Skin epidermis (tissue), 12 donors: ENCODE measurements at regions not wholly inside any gene's neighbourhood (a gene's known extent, or its start where the extent isn't known, plus 50 kb on each side); places are given as distances from the start of the nearest gene placed in this dataset.

Experiments
- H3K27ac ChIP-seq, 21 experiments: fragments of 200-600 bp; sonication (generic) in 11 of 21; one replicate each; pipeline ENCODE4 v1.5.0; 2020; ENCODE audit warnings: mild to moderate bottlenecking in 3 of 21, inconsistent platforms in 2 of 21, moderate library complexity in 2 of 21
- H3K4me3 ChIP-seq, 7 experiments: fragments of 200-600 bp; sonication (generic) in 2 of 7; one replicate each; pipeline ENCODE4 v1.5.0; 2020; ENCODE audit warnings: inconsistent platforms in 2 of 7, mild to moderate bottlenecking in 2 of 7, moderate library complexity in 1 of 7

GRCh38 chr6:56350628-56351260 is 103.4 kb upstream of the COL21A1 start:
- no peak overlapping the region for H3K27ac ChIP-seq
- no peak overlapping the region for H3K4me3 ChIP-seq

DNA sequence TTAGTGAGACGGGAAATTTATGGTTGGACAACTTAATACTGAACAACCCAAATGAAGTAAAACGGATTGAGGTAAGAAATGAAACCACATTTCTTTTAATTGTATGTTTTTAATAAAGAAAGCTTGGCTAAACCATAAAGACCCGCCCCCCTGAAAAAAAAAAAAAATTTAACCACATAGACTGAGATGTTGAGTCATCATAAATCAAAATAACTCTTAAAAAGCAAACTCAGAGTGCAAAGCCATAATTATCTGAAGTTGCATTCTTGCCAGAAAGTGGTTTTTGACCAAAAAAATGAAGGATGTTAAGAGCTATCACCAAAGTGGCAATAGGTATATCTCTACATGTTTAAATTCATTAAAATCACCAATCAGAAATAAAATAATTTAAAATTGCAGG is 101.8 kb upstream of the COL21A1 start:
- no peak overlapping the region for H3K27ac ChIP-seq

DNA sequence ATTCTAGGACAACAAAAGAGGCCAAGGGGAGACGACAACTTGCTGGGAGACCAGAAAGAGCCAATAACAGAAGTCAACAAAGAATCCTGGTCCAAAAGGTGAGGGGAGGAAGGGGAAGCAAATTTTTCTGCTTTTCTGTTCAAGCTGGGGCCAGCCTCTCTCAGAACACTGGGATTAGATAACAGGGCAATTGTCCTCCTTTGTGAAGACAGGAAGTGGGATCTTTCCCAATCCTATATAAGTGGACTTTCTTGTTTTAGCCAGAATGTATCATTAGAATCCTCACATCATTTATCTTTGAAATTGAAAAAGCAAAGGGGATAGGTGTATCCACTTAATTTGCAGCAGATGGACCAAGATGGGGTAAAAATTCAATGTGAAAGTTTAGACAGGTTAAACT is 101.2 kb upstream of the COL21A1 start:
- Histone ChIP-seq H3K4me3 (no peak overlapping the region), H3K27ac (no peak overlapping the region)

More for the DNA sequence above, 101.8 kb upstream of the COL21A1 start:
- H3K4me3 ChIP-seq: no peak overlapping the region

DNA sequence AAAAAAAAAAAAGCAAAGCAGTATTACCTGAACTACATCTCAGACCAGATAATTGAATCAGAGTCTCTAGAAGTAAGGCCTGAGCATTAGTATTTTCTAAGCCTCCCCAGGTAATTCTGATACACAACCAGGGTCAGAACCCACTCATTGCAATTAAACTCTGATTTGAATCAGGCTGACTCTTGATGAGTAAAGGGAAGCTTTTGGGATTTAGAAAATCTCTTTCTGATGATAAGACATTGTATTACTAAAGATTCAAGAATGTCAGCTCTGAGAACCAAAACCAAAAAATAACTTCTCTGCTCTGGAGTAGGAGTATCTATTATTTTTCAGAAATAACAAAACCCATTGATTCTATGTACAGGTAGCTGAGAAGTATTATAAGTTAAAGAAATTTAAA is 100.1 kb upstream of the COL21A1 start:
- Histone ChIP-seq H3K27ac (no peak overlapping the region), H3K4me3 (no peak overlapping the region)

DNA sequence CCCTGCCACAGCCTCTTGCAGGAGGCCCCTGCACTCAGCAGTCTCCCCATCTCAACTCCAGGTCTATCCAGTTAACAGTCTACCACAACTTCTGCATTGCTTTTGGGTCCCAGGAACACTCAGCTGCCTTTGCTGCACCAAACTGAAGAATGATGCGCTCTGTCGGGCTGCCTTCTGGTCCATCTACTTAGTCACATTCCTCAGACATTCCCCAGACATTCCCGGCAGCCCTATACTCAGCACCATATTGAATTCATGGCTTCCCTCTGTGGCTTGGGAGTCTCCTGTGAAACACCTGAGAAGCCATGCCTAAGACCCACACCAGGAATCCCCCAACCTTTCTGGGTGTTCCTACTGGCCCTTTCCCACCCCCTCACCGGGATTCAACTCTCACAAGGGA is 99.6 kb upstream of the COL21A1 start:
- no peak overlapping the region for H3K27ac ChIP-seq
- no peak overlapping the region for H3K4me3 ChIP-seq

DNA sequence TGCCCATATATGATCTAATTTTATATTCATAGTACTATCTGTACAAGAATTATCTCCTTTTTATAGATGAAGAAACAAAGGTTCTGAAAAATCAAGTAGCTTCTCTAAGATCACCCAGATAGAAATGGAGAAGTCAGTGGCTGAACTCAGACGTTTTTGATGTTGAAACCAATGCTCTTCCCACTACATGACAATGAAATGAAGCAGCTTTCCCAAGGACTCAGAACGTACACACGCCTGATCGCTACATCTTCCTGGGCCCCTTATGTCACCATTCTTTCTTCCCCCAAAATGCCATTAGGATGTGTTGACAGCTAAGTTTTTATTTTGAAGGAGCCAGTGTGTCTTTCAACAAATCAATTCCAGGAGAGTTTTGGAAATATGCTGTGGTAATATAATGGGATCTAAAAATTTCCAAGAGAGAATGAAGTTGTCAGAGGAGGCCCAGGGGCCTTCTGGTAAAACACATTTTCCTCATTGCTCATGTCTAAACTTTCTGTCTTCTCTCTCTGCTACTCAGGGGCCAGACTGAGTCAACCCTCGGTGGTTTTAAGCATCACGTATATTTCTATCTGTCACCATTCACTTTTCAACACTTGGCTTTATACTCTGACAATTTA is 98.1 kb upstream of the COL21A1 start:
- no peak overlapping the region for H3K27ac ChIP-seq
- no peak overlapping the region for H3K4me3 ChIP-seq

- no peak overlapping the region for H3K4me3 ChIP-seq
Observed at GRCh38 chr6:56343295-56343694, 95.9 kb upstream of the COL21A1 start.

DNA sequence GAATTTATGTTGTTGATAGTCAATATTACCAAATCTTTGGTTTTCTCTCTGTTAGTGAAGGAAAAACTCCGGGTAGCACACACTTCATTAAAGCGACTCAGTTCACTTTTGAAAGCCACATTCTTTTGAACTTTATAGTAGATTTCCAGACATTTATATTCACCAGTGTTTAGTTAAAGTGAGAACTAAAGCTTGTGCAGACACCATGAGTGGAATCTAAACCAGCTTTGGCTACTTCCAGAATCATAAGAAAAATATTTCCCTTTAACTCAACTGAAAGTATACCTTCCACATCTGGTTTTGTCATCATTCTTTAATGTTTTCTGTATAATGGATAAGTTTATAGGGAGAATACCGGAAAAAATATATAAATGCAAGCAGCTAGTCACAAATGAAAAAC is 92.1 kb upstream of the COL21A1 start:
- H3K27ac ChIP-seq: no peak overlapping the region
- H3K4me3 ChIP-seq: no peak overlapping the region

More at GRCh38 chr6:56343295-56343694, 95.9 kb upstream of the COL21A1 start:
- no peak overlapping the region for H3K27ac ChIP-seq

DNA sequence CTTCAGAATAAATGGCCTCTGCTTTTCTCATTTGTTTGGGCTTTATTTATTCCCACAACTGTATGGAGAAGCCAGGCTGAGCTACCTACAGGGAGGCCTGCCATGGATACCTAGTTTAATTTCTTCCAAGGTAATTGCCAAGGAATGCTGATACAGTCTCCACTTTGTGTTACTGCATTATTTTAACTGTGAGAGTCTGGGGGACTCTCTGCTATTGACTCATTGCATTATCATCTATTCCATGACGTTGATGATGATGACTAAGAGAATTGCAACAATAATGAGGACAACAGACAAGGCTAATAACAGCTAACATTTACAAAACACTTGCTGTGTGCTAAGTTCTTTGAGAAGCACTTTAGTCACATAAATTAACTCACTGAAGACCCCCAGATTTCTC is 88.3 kb upstream of the COL21A1 start:
- Histone ChIP-seq H3K27ac (no peak overlapping the region), H3K4me3 (no peak overlapping the region)

DNA sequence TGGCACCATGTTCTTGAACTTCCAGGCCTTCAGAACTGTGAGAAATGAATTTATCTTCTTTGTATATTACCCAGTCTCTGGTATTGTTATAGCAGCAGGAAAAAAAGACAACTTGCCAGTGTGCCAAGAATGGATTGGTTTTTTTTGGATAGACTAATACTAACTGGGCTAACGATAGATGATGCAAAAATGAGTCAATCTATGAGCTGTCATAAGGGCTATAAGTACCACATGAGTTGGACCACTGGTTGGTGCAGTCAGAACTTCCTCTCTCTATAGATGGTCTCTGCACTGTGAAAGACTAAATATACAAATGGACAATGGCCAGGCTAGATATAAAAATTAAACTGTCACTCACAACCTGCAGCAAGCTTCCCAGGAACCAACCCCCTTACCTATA is 87.6 kb upstream of the COL21A1 start:
- Histone ChIP-seq H3K27ac (no peak overlapping the region), H3K4me3 (no peak overlapping the region)

GRCh38 chr6:56329271-56330050 is 82.1 kb upstream of the COL21A1 start:
- Histone ChIP-seq H3K27ac (no peak overlapping the region), H3K4me3 (no peak overlapping the region)

GRCh38 chr6:56328728-56329090 is 81.3 kb upstream of the COL21A1 start:
- Histone ChIP-seq H3K27ac (peak overlapping the region in 1 of 21 experiments; percentile 25), H3K4me3 (no peak overlapping the region)

- no peak overlapping the region for H3K4me3 ChIP-seq
- H3K27ac ChIP-seq: peak overlapping the region in 1 of 21 experiments; percentile 25
Observed at GRCh38 chr6:56327946-56328727, 80.8 kb upstream of the COL21A1 start.

DNA sequence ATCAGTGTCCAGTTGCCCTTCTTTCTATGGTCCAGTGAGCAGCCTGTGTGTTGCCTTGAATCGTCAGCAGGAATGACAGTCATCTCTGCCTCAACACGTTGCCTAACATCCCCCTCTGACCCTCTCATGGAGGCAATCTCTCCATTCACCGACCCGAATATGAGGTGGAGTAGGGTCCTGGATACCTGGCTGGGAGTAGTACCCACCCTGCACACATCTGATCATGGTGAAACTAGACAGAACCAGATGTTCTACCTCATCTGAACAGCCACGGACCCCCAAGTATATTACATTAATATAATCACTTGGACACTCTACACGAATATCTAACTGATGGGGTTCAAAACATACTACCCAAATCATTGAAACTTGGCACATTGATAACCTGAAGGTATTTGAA is 77.0 kb upstream of the COL21A1 start:
- Histone ChIP-seq H3K27ac (no peak overlapping the region), H3K4me3 (no peak overlapping the region)

DNA sequence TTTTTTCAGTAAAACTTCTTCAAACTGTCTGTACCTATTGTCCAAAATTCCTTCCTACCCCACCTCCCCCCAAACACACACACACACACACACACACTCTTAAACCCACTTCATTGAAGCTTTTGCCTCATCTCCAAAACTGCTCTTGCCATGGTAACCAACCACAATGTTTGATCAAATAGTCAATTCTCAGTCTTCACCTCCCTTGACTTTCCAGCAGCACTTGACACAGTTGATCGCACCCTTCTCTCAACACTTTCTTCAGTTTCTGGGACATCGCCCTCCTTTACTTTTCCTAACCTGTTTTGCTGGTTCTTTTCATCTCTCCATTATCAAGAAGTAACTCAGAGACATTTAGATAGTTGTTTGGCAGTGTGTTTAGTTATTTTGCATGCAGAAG is 71.5 kb upstream of the COL21A1 start:
- Histone ChIP-seq H3K4me3 (no peak overlapping the region), H3K27ac (no peak overlapping the region)

DNA sequence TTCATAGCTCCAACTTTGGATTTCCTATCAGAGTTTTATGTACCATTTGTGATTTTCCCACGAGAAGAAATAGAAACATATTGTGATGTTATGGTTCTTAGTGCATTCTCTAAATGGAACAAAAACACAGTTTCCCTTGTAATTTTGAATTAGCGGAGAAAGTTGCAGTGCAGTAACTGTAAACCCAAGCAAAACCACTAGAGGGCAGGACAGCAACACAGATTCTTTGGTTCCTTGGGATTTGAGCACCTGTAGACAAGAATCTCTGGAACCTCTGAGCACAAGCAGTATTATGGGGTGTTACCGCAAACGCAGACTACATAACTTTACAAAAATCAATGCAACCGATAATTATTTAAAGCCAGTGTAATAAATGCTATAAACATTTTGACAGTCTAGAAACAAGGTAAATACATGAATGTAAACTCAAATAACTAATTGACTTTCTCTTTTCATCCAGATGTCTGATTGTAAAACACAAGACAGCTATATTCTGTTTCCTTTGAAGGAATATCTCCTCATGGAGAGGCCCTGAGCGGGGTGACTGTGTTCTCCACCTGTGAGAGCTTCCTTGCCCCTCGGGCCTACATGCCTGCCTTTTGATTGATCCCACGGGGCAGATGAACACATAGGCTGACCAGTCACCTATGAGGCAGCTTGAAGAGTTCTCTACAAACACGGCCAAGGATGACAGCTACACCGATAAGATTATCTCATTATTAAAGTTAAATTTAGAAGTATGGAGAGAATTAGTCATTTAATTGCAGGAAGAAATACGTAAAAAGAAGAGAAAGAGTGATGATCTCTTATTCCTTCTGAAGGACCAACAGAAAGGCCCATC is 67.5 kb upstream of the COL21A1 start:
- H3K27ac ChIP-seq: no peak overlapping the region
- H3K4me3 ChIP-seq: no peak overlapping the region

DNA sequence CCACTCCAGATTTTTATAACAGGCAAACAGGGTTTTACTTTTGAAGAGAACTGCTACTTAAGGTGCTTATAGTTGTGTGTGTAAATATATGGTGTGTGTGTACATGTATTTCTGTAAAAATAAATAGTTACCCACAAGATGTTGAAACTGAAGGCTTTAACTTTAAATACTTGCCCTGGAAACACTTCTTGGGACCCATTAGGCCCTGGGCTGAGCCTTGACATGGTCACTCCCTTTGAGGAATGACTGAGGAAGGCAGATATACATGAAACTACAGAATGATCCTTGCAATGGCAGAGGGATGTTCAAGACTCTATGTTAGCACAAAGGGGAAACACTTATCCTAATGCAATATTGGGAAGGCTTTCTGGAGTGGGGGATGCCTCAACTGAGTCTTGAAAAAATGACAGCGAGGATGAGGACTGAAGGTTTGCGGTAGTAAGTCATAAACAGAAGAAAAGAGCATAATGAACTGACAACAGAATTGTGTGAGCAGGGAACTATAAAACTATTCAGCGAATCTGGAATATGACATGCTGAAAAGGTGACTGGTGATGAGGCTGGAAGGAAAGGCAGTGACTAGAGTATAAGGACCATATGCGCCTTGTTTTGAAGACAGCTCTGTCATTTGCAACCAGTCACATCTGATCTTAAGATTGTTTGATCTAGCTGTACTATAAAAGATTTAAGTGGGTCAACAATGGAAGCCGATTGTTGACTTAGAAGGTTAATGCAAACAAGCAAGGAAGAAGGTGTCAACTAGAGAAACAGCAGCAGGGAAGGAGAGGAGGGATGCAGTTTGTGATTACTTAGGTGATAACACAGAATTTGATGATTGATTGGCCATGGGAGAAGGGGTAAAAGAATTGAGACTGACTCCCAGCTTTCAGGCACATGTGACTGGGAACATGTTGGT is 64.4 kb upstream of the COL21A1 start:
- H3K4me3 ChIP-seq: no peak overlapping the region
- peak overlapping the region in 2 of 21 experiments; percentile 18 to 31 for H3K27ac ChIP-seq

DNA sequence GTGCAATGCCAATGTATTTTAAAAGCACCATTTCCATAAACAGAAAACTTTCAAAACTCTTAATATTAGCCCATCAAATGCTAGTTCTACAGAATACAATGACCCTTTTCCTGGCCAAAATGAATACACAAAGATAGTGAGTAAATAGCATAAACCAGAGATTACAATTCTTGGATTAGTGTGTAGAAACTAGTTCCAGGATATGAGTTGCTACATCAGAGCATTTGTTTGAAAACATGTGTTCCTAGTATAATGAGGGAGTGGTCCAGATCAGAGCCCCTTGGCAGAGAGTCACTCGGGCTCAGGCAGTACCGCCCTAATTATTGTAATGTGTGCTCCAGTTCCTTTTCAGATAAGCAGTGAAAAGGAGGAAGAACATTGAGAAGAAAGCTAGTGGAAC is 63.7 kb upstream of the COL21A1 start:
- Histone ChIP-seq H3K27ac (peak overlapping the region in 2 of 21 experiments; percentile 18 to 31), H3K4me3 (no peak overlapping the region)
